Keratinocyte (primary cell): ENCODE measurements at regions not wholly inside any gene's neighbourhood (a gene's known extent, or its start where the extent isn't known, plus 50 kb on each side); places are given as distances from the start of the nearest gene placed in this dataset.
"Not testable (repeated sequence)": the region's sequence is repeated elsewhere in the genome, so short reads cannot be mapped to it uniquely, and the experiment has no call there.

ENCODE experiments used
- CTCF ChIP-seq, 3 experiments: IDR thresholded peaks in 1 of 3; conservative IDR thresholded peaks in 1 of 3; optimal IDR thresholded peaks in 1 of 3; 2 replicates in 2 of 3; 3 replicates in 1 of 3; pipeline versions ENCODE3 to v1.5.1; 2011; ENCODE audit warnings: low read length in 3 of 3, mild to moderate bottlenecking in 3 of 3, moderate library complexity in 2 of 3, control low read depth in 1 of 3, inconsistent platforms in 1 of 3; ENCODE audit not compliant: insufficient read depth in 2 of 3; ENCODE audit errors: extremely low read depth in 1 of 3
- EZH2 ChIP-seq: IDR thresholded peaks from one replicate; pipeline ENCODE4 v1.6.1; 2012; ENCODE audit warnings: inconsistent platforms, mild to moderate bottlenecking, low read length, moderate library complexity

GRCh38 chr1:83274656-83275055 lies 724.3 kb downstream of the TTLL7 start:
- not testable (repeated sequence) for TF ChIP-seq CTCF (optimal IDR thresholded peaks at IDR 0.05 in 1 of 3, IDR thresholded peaks at IDR 0.05 in 1 of 3, conservative IDR thresholded peaks at IDR 0.05 in 1 of 3; ENCODE audit: extremely low read depth in 1 of 3, insufficient read depth in 2 of 3, low read length in 3 of 3); EZH2
